Liver (tissue), 8 donors: ENCODE measurements at regions not wholly inside any gene's neighbourhood (a gene's known extent, or its start where the extent isn't known, plus 50 kb on each side); places are given as distances from the start of the nearest gene placed in this dataset.
"Not testable (repeated sequence)": the region's sequence is repeated elsewhere in the genome, so short reads cannot be mapped to it uniquely, and the experiment has no call there.

ENCODE experiments used
- DNase-seq: peaks from one replicate; pipeline ENCODE4 v3.0.0-alpha.2; 2017; ENCODE audit warnings: low spot score
- H3K27ac ChIP-seq, 2 donors: one replicate each; pipeline ENCODE4 v1.7.0; 2013; ENCODE audit warnings: inconsistent platforms in 2 of 2, low read length in 2 of 2, control low read depth in 1 of 2, low read depth in 1 of 2, mild to moderate bottlenecking in 1 of 2
- H3K27me3 ChIP-seq, 4 donors: one replicate each; pipeline versions ENCODE4 v1.6.1 to v1.7.0; 2013; ENCODE audit warnings: low read length in 3 of 4, inconsistent platforms in 1 of 4, mild to moderate bottlenecking in 1 of 4, moderate library complexity in 1 of 4; ENCODE audit not compliant: control insufficient read depth in 4 of 4, insufficient read depth in 4 of 4
- H3K36me3 ChIP-seq, 4 donors: one replicate each; pipeline versions ENCODE4 v1.6.1 to v1.7.0; 2013; ENCODE audit warnings: low read length in 3 of 4, mild to moderate bottlenecking in 3 of 4, low read depth in 1 of 4, moderate library complexity in 1 of 4; ENCODE audit not compliant: control insufficient read depth in 4 of 4, insufficient read depth in 3 of 4
- H3K4me1 ChIP-seq, 4 donors: one replicate each; pipeline versions ENCODE4 v1.6.1 to v1.7.0; 2013; ENCODE audit warnings: low read length in 3 of 4, mild to moderate bottlenecking in 3 of 4, moderate library complexity in 1 of 4; ENCODE audit not compliant: control insufficient read depth in 4 of 4, insufficient read depth in 4 of 4
- H3K4me3 ChIP-seq, 3 donors: one replicate each; pipeline versions ENCODE4 v1.6.1 to v1.7.0; 2013; ENCODE audit warnings: low read length in 3 of 3, control low read depth in 1 of 3, low read depth in 1 of 3, mild to moderate bottlenecking in 1 of 3
- H3K9ac ChIP-seq, 2 donors: one replicate each; pipeline ENCODE4 v1.7.0; 2013; ENCODE audit warnings: low read length in 2 of 2, mild to moderate bottlenecking in 2 of 2, moderate library complexity in 2 of 2, control low read depth in 1 of 2, low read depth in 1 of 2
- H3K9me3 ChIP-seq, 4 donors: one replicate each; pipeline versions ENCODE4 v1.6.1 to v1.7.0; 2013; ENCODE audit warnings: low read length in 3 of 4; ENCODE audit not compliant: control insufficient read depth in 4 of 4
- CTCF ChIP-seq: fragments of 150-350 bp; IDR thresholded peaks from 2 replicates; pipeline ENCODE4 v1.5.1; 2017; ENCODE audit warnings: improper control_type of control experiment, low read depth, low read length; ENCODE audit not compliant: missing input control
- EGR1 ChIP-seq, 2 donors: IDR thresholded peaks; 2 replicates each; pipeline ENCODE4 v1.6.1; 2016 to 2018; ENCODE audit warnings: antibody characterized with exemption in 2 of 2, low read depth in 2 of 2
- RAD21 ChIP-seq, 2 donors: IDR thresholded peaks; 2 replicates each; pipeline ENCODE4 v1.6.1; 2016; ENCODE audit warnings: antibody characterized with exemption in 2 of 2, mild to moderate bottlenecking in 2 of 2
- RXRA ChIP-seq, 2 donors: IDR thresholded peaks; 2 replicates each; pipeline ENCODE4 v1.6.1; 2017 to 2018; ENCODE audit warnings: antibody characterized with exemption in 2 of 2, mild to moderate bottlenecking in 1 of 2
- SP1 ChIP-seq: IDR thresholded peaks from 2 replicates; pipeline ENCODE4 v1.6.1; 2018; ENCODE audit warnings: antibody characterized with exemption, mild to moderate bottlenecking
- TAF1 ChIP-seq: conservative IDR thresholded peaks from 2 replicates; pipeline ENCODE4 v1.6.1; 2016; ENCODE audit warnings: antibody characterized with exemption, mild to moderate bottlenecking
- WGBS: extraction: QIAGEN DNeasy Blood & Tissue Kit; methylation state at CpG from one replicate; pipeline ENCODE4 v1.1.7; 2013; 5-methylcytosine and 5-hydroxymethylcytosine counted together
- TF ChIP-seq, protein P1 (sequence below): IDR thresholded peaks from 2 replicates; pipeline ENCODE4 v1.6.1; 2016; ENCODE audit warnings: antibody characterized with exemption
- TF ChIP-seq, protein P2 (sequence below): IDR thresholded peaks from 2 replicates; pipeline ENCODE4 v1.6.1; 2016; ENCODE audit warnings: antibody characterized with exemption
- donor health status: healthy.
- donor health status: healthy.
- donor health status: healthy.
- donor health status: healthy.
- donor health status: healthy.

DNA sequence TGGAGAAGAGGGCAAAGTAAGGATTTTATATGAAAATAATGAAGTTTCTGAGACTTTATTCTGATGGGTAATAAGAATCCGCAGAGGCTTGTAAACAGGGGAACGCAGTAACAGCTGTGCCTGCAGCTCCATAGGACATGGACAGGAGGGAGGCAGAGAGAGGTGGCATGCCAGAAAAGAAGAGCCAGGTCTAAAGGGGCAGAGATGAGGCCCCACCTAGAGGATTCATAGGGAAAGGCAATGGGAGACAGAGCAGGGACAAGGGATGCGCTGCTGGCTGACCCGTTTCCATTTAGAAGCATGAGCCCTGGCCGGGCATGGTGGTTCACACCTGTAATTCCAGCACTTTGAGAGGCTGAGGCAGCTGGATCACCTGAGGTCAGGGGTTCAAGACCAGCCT is 340.3 kb upstream of the CDH5 start:
- DNase-seq: no peak
- Histone ChIP-seq H3K9ac (no peak overlapping the region), H3K27me3 (no peaks in the 10 kb centered on the region), H3K36me3 (no peaks in the 10 kb centered on the region), H3K27ac (no peak overlapping the region), H3K4me1 (no peaks in the 10 kb centered on the region), H3K9me3 (peaks cover 0 to 13% (median 0%) of the 10 kb centered on the region in 4 donors), H3K4me3 (no peak overlapping the region)
- TF ChIP-seq, protein P1, sequence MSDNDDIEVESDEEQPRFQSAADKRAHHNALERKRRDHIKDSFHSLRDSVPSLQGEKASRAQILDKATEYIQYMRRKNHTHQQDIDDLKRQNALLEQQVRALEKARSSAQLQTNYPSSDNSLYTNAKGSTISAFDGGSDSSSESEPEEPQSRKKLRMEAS: no peak
- TF ChIP-seq CTCF (peak; percentile 56), RAD21 (IDR thresholded peaks at IDR 0.05) (peak; percentile 80 to 91)
- 61% methylated on average over 5 of the region's 5 CpGs for WGBS

DNA sequence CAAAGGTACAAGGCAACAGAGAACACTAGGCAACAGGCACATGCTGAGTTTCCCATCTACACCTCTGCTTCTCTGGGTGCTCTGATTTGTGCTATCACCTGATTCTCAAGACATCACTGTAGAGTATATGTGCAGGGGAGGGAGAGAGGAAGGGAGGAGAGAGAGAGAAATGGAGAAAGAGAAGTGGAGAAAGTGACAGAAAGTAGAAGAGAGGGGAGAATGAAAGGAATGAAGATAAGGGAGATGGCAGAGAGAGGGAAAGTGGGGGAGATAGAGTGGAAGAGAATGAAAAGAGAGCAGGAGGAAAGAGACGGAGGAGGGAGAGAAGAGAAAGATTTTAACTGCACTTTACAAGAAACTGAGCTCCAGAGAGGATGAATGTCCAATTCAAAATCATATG is 340.7 kb upstream of the CDH5 start:
- 0% methylated on average over 1 of the region's 1 CpG for WGBS
- Histone ChIP-seq H3K27me3 (no peaks in the 10 kb centered on the region), H3K4me3 (no peak overlapping the region)

DNA sequence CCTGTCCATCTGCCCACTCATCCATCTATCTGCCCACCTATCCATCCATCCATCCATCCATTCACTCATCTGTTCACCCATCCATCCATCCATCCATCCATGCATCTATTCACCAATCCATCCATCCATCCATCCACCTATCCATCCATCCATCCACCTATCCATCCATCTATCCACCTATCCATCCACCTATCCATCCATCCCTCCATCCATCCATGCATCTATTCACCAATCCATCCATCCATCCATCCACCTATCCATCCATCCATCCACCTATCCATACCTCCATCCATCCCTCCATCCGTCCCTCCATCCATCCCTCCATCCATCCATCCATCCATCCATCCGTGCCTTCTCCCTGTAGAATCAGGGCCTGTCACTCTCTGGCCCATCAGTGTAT is 341.9 kb upstream of the CDH5 start:
- H3K9me3 ChIP-seq: peaks cover 0 to 13% (median 0%) of the 10 kb centered on the region in 4 donors
- not testable (repeated sequence) for H3K36me3 ChIP-seq, H3K4me1 ChIP-seq, H3K4me3 ChIP-seq, H3K27me3 ChIP-seq, H3K27ac ChIP-seq, DNase-seq, H3K9ac ChIP-seq
- 80% methylated on average over 2 of the region's 2 CpGs for WGBS

More for the DNA sequence above, 340.7 kb upstream of the CDH5 start:
- H3K9ac ChIP-seq: no peak overlapping the region
- no peaks in the 10 kb centered on the region for H3K4me1 ChIP-seq
- no peak for TF ChIP-seq EGR1 (IDR thresholded peaks at IDR 0.05; ENCODE audit: low read depth in 2 of 2)
- TF ChIP-seq RXRA (IDR thresholded peaks at IDR 0.05): no peak
- TF ChIP-seq, protein P1: no peak
- TF ChIP-seq TAF1: no peak
- no peak for TF ChIP-seq SP1
- TF ChIP-seq, protein P2, sequence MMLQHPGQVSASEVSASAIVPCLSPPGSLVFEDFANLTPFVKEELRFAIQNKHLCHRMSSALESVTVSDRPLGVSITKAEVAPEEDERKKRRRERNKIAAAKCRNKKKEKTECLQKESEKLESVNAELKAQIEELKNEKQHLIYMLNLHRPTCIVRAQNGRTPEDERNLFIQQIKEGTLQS: no peak
- TF ChIP-seq RAD21 (IDR thresholded peaks at IDR 0.05): no peak
- no peak for TF ChIP-seq CTCF
- no peaks in the 10 kb centered on the region for H3K36me3 ChIP-seq
- no peak overlapping the region for H3K27ac ChIP-seq
- peaks cover 0 to 13% (median 0%) of the 10 kb centered on the region in 4 donors for H3K9me3 ChIP-seq
- no peak for DNase-seq
